Body of pancreas (tissue), 4 donors: ENCODE measurements at regions not wholly inside any gene's neighbourhood (a gene's known extent, or its start where the extent isn't known, plus 50 kb on each side); places are given as distances from the start of the nearest gene placed in this dataset.

Experiments
- CTCF ChIP-seq, 7 experiments: fragments of 450-650 bp in 4 of 7; fragments of 200-600 bp in 3 of 7; sonication (generic) in 3 of 7; IDR thresholded peaks; one replicate each; pipeline ENCODE4 v1.5.1; 2016 to 2019; ENCODE audit warnings: antibody characterized with exemption in 7 of 7
- POLR2A ChIP-seq, 3 donors: fragments of 450-650 bp; IDR thresholded peaks; one replicate each; pipeline ENCODE4 v1.6.1; 2016; ENCODE audit warnings: antibody characterized with exemption in 3 of 3, mild to moderate bottlenecking in 2 of 3

GRCh38 chrX:116605576-116605975, 142.8 kb upstream of the CT83 start:
- no peak for TF ChIP-seq CTCF (IDR thresholded peaks at IDR 0.05)
- TF ChIP-seq POLR2A (IDR thresholded peaks at IDR 0.05) = no peak
